ENCODE measurements at regions not wholly inside any gene's neighbourhood (a gene's known extent, or its start where the extent isn't known, plus 50 kb on each side); places are given as distances from the start of the nearest gene placed in this dataset.

- no peak for ATAC-seq
These were observed 110.5 kb upstream of the DOK5 start for GRCh38 chr20:54364919-54365318.

DNA sequence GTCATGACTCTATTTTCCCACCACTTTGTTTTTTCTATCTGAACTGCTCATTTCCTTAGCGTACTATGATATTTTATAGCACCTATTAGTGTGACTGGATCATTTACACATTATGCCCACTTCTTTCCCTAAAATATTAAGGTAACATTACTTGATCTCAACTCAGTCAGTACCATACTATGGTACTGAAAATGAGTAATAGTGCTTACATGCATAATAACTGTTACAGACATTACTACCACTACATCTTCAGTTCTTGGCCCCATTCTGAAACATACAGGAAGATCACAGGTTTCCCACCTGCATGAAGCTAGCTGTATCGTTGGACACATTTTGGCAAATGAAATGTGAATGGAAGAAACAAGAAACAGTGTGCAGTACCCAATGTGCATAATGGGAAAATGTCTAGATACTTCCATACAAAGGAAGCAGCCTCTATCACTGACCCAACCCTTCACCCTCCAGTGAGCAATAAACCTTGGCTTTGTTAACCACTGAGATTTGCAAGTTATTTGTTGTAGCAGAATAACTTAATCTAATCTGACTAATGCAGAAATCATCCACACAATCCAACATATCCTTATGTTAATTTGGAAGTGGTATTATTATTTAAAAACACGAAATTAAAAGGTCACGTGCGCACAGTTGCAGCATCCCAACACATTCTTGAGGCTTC is 108.6 kb upstream of the DOK5 start:
- no peak for ATAC-seq

DNA sequence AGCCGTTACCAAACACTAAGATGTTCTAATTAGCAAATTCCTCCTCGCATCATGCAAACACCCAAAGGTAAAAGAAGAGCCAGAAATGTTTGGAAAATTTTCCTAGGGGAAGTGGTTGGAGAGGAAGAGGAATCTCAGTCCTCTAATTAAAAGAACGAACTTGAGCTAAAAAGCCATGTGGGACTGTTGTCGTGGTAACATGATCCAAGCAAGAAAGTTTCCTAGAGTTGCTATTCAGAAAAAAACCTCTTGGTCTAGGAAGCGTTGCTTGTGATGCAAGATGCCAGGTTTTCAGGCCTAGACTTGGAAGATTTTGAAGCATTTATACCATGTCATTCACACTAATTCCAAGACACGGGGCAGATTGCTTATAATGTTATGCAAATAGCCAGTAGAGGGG is 106.8 kb upstream of the DOK5 start:
- no peak for ATAC-seq

GRCh38 chr20:54372313-54372712 is 103.1 kb upstream of the DOK5 start:
- ATAC-seq: no peak

DNA sequence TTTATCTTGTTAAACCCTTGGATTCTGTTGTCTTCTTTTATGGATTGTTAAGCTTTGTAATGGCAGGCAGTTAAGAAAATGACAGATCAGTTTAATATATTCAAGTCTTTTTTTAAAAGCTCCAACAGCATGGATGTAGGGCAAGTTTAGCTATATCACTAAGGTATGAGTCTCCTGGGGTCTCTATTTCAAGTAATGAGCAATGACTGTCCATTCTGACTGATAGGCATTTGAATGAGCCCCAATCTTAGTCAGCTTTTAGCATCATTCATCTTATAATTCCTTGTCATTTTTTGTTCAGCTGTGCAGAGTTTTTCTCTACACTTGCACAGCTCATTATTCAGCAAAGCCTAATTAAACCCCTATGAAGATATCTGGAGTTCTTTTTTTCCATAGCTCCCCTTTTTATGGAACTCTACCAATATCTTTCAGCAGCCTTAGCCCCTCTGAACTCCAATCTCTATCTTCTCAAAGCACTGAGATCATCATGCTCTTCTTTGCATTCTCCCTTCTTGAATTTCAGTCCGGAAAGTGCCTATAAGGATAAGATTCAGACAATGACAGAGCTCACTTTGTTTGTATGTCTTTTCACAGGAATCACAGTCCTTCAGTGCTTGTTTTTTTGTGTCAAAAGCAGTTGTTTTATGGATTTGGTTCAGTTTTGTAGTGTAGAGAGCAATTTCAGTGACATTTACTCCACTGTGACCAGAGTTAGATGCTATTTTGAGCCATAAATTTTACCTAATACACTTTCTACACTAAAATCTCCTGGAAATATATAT is 97.2 kb upstream of the DOK5 start:
- ATAC-seq: no peak

DNA sequence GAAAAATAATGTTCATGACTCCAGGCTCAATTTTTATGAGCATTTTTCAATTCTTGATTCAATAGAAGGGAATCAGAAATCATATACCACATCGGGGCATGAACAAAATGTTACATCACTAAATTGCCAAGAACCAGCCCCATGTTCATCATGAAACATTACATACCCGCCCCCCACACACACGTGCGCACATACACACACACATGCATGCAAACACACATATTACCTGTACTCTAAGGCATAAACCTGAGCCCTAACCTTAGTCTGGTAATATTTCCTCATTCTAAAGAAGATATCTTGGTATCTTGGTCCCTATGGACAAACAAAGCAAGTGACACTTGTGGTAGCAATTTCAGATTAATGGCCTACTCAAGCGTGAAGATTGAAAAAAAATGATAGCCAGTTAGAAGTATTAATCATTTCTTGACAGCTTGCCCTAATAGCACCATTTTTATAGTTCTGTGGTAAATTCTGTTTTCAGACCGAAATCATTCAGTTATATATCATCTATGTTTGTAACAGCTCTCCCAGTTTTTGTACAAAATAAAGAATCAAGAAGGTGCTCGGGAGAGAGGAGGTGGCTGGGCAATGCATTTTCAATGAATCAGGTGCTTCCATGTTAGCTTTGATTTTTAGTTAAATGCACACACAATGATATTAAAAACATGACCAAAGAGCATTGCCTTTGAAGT is 95.4 kb upstream of the DOK5 start:
- ATAC-seq: no peak

DNA sequence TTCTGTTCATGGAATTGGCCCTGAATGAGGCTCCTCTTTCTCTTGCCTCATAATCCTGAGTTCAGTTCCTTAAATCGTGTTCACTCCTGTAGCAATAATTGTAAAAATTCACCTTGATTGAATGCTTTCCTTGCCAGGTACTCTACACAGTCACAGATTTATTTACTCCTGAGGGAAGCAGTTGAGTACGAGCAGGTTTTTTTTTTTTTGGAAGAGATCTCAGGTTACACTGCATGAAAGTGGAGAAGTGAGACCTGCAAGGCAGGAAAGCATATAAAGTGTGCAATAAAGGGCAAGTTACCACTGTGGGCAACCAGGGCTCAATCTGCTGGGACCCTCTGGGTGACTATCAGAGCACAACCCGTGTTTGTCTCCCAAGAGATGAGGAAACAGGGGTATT is 93.0 kb upstream of the DOK5 start:
- no peak for ATAC-seq

DNA sequence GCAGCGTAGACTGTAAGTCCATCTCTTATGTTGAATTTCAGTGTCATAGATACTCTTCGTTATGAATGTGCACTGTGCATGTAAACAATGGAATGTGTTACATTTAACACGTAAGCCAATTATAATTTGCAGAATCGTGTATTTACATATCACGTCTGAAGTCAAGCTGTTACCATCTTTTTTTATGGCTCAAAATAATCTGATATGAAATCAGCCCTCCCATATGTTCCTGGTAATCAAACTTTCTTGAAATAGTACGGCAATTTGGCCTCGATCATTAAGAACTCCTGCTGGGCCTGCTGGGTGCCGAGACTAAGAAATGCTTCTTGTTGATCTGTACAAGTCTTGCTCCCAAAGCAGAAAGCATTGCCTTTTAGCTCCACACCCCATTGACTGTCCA is 89.6 kb upstream of the DOK5 start:
- ATAC-seq: no peak

GRCh38 chr20:54389596-54390280 is 85.7 kb upstream of the DOK5 start:
- ATAC-seq: no peak

DNA sequence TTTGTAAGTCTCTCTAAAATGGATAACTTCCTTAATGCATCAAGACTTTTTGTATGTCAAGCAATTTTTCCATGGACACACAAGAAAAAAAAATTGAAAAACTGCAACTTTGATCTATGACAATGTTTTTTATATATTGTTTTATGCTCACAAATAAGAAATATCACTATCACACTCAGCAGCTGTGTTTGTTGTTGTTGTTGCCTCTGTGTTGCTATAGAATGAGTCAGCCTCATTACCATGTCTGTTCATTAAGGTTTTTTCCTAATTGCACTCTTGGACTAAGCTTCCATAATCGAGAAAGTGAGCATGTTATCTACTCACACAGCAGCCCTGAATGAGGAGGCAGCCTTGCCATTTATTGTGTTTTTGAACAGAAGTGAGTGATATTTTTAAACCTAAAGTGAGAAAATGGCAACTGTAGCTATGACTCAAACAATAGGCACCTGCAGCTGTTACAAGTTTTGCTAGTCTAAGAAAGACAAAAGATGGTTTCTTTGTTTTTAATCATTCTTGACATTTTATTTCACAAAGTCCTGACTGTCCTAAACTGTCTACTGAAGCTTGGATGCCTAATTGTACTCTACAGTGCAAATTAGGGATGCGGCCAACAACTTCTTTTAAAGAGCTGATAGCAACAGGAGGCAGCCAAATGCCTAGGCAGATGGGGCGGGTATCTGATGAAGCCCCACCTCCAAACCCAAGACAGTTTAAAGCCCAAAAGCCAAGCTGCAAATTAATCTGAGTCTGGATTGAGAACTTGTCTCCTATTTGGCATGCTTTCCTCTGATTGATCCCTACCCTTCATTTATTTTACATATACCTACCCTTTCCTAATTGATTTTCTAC is 77.9 kb upstream of the DOK5 start:
- ATAC-seq: no peak

DNA sequence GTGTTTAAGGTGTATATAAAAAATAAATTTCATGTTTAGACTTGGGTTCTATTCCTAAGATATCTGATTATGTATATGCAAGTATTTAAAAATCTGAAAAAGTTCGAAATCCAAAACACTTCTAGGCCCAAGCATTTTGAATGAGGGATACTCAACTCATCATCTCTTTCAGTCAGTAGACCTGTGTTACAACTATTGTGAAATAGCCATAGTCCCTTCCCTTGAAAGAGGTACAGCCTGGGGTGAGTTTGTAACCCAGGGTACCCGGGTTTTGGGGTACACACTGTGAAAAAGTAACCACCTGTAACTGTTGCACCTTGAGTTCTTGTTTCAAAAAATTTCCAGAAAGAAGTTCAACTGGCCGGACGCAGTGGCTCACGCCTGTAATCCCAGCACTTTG is 76.6 kb upstream of the DOK5 start:
- ATAC-seq: no peak

- no peak for ATAC-seq
These were observed 69.9 kb upstream of the DOK5 start for GRCh38 chr20:54405540-54405939.

DNA sequence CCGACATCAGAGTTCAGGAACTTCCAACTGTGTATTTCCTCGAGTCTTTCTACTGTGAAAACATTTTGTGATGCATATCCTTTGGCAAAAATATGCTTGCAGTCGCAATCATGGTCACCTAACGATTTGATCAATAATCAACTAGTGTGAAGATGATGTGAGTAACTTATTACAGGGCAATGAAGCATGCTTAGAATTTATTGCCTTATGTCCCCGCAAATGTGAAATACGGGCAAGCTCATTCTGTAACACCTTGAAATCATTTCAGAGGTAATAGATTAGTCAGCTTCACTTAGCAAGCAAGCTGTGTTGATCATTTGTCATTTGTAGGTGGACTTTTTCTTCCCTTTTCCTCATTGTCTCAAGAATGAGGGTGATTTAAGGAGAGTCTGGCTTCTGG is 67.9 kb upstream of the DOK5 start:
- ATAC-seq: no peak

DNA sequence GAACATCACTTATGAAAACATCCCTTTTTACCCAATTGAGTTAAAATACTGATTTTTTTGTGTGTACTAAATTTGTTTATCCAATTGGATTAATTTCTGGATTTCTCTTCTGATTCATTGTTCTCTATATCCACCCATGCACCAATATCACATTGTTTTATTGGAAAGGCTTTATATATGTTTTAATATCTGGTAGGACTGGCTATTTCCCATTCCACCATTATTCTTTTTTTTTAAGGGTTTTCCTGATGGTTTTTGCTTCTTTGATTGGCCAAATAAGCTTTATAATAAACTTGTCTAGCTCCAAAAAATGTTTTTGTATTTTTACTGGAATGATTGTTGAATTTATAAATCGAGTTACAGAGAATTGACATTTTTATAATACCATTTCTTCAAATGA is 59.4 kb upstream of the DOK5 start:
- ATAC-seq: no peak

GRCh38 chr20:54416770-54417169 is 58.6 kb upstream of the DOK5 start:
- ATAC-seq: no peak

DNA sequence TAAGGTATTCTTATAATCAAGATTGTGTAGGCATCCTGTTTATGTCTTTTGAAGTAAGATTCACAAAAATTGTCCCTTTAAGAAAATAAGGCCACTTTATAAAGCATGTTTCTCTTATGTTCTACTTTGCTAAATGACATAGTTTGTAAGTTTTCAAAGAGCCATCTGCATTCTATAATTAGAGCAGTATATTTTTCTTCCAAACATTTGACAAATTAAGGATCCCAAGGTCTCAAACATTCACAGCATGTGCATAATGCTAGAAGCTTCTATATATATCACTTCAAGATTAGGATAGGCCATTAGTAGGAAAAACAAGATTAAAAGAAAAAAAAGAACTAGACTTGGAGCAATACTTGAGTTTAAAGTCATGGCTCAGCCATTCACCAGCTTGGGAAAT is 55.9 kb upstream of the DOK5 start:
- no peak for ATAC-seq
